ENCODE measurements at regions not wholly inside any gene's neighbourhood (a gene's known extent, or its start where the extent isn't known, plus 50 kb on each side); places are given as distances from the start of the nearest gene placed in this dataset.

DNA sequence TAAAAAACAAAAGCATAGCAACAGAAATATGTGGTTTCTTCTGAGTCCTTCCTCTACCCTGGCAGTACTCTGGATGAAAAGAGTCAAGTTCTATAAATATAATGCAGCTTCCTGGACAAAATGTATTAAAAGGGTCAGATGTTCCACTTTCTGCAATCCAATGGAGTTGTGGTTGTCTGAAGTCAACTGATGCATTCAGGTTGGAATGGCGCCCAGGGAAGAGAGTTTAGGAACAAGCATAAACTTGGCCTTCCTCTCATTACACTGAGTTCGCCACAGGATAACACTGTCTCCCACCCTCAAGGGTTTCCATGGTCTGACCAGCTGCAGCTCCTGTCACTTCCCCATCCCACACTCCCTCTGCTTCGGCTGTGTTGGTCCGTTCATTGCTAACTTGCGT is 66.4 kb downstream of the PLEKHG1 start:
- FAIRE-seq (no peak), ATAC-seq (no peak), DNase-seq (ENCODE audit: low read depth, low spot score) (no peak)
- no peak overlapping the region for H3K4me2 ChIP-seq (ENCODE audit: control insufficient read depth, insufficient read depth)
- no peak overlapping the region for H3K27ac ChIP-seq (ENCODE audit: control insufficient read depth, insufficient read depth)
- 88% methylated on average over 5 of the region's 5 CpGs for WGBS (ENCODE audit: insufficient coverage, insufficient replicate concordance, low lambda C conversion rate, missing lambda C conversion rate)
- ChIA-PET CTCF (interaction anchor here (1.8 kb wide), 1 partner anchor 16 kb away, joined by 5 read pairs; no protein-coding TSS in a partner anchor), POLR2A (no interaction called here), RAD21 (ENCODE audit: unreplicated experiment) (no interaction called here), SMC1A (ENCODE audit: uncharacterized antibody, unreplicated experiment) (interaction anchor here (0.7 to 1.8 kb wide), 5 partner anchors 7 to 148 kb away, joined by 3 to 4 read pairs (median 4); no protein-coding TSS in a partner anchor)
- H3K27me3 ChIP-seq (replicated peaks in 1 of 2; ENCODE audit: control insufficient read depth in 2 of 2, insufficient read depth in 2 of 2, low read length in 1 of 2): no peaks in the 10 kb centered on the region
- H3K9me3 ChIP-seq (replicated peaks; ENCODE audit: control insufficient read depth, insufficient read depth, low read length): no peaks in the 10 kb centered on the region
- no peak overlapping the region for H3K4me3 ChIP-seq
- no peaks in the 10 kb centered on the region for H4K20me1 ChIP-seq (ENCODE audit: control insufficient read depth, insufficient read depth)
- no peaks in the 10 kb centered on the region for H3K36me3 ChIP-seq (ENCODE audit: control insufficient read depth in 2 of 2, insufficient read depth in 2 of 2, low read length in 1 of 2)
- BruUV-seq (replicated peaks): no TSS peak
- H3K79me2 ChIP-seq (ENCODE audit: control insufficient read depth, insufficient read depth, low read length): no peaks in the 10 kb centered on the region
- in situ Hi-C loops (cut with MboI) (no loop called here), intact Hi-C loops (cut with micrococcal nuclease; ENCODE audit: unreplicated experiment) (no loop called here)
- H3K4me1 ChIP-seq (ENCODE audit: control insufficient read depth, insufficient read depth, low read length): no peaks in the 10 kb centered on the region
- H3K9ac ChIP-seq (ENCODE audit: control insufficient read depth, insufficient read depth, low read length): no peak overlapping the region
- TF ChIP-seq SMAD5 (IDR thresholded peaks at IDR 0.05; ENCODE audit: low read depth) (no peak), RELB (IDR thresholded peaks at IDR 0.05; ENCODE audit: low read depth) (no peak), ATF7 (IDR thresholded peaks at IDR 0.05; ENCODE audit: low read depth) (no peak), POLR2AphosphoS5 (IDR thresholded peaks at IDR 0.05; ENCODE audit: low read length) (no peak), ZNF384 (IDR thresholded peaks at IDR 0.05; ENCODE audit: borderline replicate concordance, low read depth, low read length) (no peak), CHD1 (IDR thresholded peaks at IDR 0.05; ENCODE audit: low read depth, low read length) (no peak)
- TF ChIP-seq, protein P1, sequence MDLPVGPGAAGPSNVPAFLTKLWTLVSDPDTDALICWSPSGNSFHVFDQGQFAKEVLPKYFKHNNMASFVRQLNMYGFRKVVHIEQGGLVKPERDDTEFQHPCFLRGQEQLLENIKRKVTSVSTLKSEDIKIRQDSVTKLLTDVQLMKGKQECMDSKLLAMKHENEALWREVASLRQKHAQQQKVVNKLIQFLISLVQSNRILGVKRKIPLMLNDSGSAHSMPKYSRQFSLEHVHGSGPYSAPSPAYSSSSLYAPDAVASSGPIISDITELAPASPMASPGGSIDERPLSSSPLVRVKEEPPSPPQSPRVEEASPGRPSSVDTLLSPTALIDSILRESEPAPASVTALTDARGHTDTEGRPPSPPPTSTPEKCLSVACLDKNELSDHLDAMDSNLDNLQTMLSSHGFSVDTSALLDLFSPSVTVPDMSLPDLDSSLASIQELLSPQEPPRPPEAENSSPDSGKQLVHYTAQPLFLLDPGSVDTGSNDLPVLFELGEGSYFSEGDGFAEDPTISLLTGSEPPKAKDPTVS (IDR thresholded peaks at IDR 0.05; ENCODE audit: low read depth, low read length): no peak
- TF ChIP-seq, protein P2, sequence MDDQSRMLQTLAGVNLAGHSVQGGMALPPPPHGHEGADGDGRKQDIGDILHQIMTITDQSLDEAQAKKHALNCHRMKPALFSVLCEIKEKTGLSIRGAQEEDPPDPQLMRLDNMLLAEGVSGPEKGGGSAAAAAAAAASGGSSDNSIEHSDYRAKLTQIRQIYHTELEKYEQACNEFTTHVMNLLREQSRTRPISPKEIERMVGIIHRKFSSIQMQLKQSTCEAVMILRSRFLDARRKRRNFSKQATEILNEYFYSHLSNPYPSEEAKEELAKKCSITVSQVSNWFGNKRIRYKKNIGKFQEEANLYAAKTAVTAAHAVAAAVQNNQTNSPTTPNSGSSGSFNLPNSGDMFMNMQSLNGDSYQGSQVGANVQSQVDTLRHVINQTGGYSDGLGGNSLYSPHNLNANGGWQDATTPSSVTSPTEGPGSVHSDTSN (IDR thresholded peaks at IDR 0.05; ENCODE audit: insufficient replicate concordance, low read depth, low read length): no peak
- H2AFZ ChIP-seq (ENCODE audit: control insufficient read depth, low read depth, low read length): no peak overlapping the region

Measured in GM12878 (cell line).